ENCODE measurements at regions not wholly inside any gene's neighbourhood (a gene's known extent, or its start where the extent isn't known, plus 50 kb on each side); places are given as distances from the start of the nearest gene placed in this dataset.

DNA sequence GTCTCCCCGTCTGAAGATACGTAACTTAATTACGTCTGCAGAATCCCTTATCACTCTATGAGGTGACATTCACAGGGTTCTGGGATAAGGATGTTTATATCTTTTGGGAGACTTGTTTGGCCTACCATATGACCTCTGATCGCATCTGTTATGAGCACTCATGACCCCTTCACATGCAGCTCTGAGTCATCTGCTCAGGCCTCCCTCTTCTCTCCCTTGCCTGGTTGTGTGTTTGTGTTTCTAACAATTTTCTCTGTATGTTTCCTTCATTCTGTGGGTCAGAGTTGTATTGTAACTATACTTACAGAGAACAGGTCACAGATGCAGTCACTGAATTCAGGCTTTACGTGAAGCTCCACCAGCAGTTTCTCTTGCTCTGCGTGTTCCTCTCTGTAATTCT, 330.6 kb downstream of the TENT4A start:
- H3K36me3 Mint-ChIP-seq (ENCODE audit: low read depth), result no peaks in the 10 kb centered on the region
- no peak overlapping the region for H3K4me3 Mint-ChIP-seq
- H3K9me3 Mint-ChIP-seq, result no peaks in the 10 kb centered on the region
- no peaks in the 10 kb centered on the region for H3K27me3 Mint-ChIP-seq (ENCODE audit: insufficient read depth)
- TF ChIP-seq, protein P1, sequence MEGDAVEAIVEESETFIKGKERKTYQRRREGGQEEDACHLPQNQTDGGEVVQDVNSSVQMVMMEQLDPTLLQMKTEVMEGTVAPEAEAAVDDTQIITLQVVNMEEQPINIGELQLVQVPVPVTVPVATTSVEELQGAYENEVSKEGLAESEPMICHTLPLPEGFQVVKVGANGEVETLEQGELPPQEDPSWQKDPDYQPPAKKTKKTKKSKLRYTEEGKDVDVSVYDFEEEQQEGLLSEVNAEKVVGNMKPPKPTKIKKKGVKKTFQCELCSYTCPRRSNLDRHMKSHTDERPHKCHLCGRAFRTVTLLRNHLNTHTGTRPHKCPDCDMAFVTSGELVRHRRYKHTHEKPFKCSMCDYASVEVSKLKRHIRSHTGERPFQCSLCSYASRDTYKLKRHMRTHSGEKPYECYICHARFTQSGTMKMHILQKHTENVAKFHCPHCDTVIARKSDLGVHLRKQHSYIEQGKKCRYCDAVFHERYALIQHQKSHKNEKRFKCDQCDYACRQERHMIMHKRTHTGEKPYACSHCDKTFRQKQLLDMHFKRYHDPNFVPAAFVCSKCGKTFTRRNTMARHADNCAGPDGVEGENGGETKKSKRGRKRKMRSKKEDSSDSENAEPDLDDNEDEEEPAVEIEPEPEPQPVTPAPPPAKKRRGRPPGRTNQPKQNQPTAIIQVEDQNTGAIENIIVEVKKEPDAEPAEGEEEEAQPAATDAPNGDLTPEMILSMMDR (conservative IDR thresholded peaks at IDR 0.05), result no peak
- Histone ChIP-seq H3K27ac (ENCODE audit: low read depth, low read length) (no peak overlapping the region), H3K9ac (ENCODE audit: extremely low read depth, low read length, poor library complexity, severe bottlenecking) (no peak overlapping the region), H3K4me3 (ENCODE audit: low read length) (no peak overlapping the region), H3K27me3 (ENCODE audit: control insufficient read depth, insufficient read depth, low read length, poor library complexity, severe bottlenecking) (no peaks in the 10 kb centered on the region), H3K4me1 (ENCODE audit: control insufficient read depth, insufficient read depth, low read length) (no peaks in the 10 kb centered on the region), H3K36me3 (ENCODE audit: control insufficient read depth, insufficient read depth, low read length) (no peaks in the 10 kb centered on the region), H3K9me3 (ENCODE audit: control insufficient read depth, low read length) (no peaks in the 10 kb centered on the region)
- 94 to 100% methylated on average over 2 to 6 of the region's 6 CpGs for WGBS, 2 experiments (ENCODE audit: insufficient coverage in 1 of 2, insufficient read length in 1 of 2)
- no peaks in the 10 kb centered on the region for H3K4me1 Mint-ChIP-seq
- DNase-seq, result no peak
- H3K27ac Mint-ChIP-seq, result no peak overlapping the region

DNA sequence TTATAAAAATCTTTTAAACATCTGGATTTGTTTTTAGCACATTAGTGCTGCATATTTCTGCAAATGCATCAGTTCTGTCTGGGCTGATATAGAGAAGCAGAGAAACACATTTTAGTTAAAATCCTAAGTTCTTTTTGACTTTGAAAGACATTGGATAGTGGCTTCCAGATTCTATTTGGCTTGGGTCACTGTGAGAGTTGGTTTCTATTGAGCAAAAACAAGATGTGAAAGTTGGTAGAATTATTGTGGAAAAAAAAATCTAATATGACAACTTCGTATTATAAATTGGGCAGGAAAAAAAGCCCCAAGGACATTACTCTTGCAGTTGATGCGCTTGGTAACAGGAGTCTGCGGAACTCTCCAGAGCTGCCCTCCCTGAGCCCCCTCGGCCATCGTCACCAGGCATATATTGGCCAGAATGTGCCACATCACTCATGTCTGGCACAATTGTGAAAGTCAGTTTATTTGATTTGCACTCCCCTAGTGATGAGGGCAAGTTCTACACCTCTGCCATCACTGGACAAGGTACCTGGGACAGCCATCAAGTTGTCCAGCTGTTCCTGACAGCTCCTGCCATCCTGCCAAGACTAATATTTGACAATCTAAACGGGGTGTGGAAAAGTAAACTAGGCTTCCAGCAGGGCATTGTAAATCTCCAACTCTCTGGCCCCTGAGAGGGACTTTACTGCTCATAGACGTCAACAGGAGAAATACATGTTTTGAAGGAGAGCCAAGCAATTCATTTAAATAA, 334.5 kb downstream of the TENT4A start:
- Histone ChIP-seq H3K27me3 (ENCODE audit: control insufficient read depth, insufficient read depth, low read length, poor library complexity, severe bottlenecking) (no peaks in the 10 kb centered on the region), H3K4me1 (ENCODE audit: control insufficient read depth, insufficient read depth, low read length) (no peaks in the 10 kb centered on the region), H3K9ac (ENCODE audit: extremely low read depth, low read length, poor library complexity, severe bottlenecking) (no peak overlapping the region), H3K4me3 (ENCODE audit: low read length) (no peak overlapping the region), H3K27ac (ENCODE audit: low read depth, low read length) (no peak overlapping the region), H3K9me3 (ENCODE audit: control insufficient read depth, low read length) (no peaks in the 10 kb centered on the region), H3K36me3 (ENCODE audit: control insufficient read depth, insufficient read depth, low read length) (no peaks in the 10 kb centered on the region)
- no peak overlapping the region for H3K27ac Mint-ChIP-seq
- H3K4me3 Mint-ChIP-seq, result no peak overlapping the region
- no peaks in the 10 kb centered on the region for H3K9me3 Mint-ChIP-seq
- TF ChIP-seq, protein P1 (conservative IDR thresholded peaks at IDR 0.05), result no peak
- no peaks in the 10 kb centered on the region for H3K27me3 Mint-ChIP-seq (ENCODE audit: insufficient read depth)
- H3K4me1 Mint-ChIP-seq, result no peaks in the 10 kb centered on the region
- no peaks in the 10 kb centered on the region for H3K36me3 Mint-ChIP-seq (ENCODE audit: low read depth)
- no peak for DNase-seq
- WGBS, 2 experiments (ENCODE audit: insufficient coverage in 1 of 2, insufficient read length in 1 of 2), result 91 to 93% methylated on average over 5 to 7 of the region's 7 CpGs

DNA sequence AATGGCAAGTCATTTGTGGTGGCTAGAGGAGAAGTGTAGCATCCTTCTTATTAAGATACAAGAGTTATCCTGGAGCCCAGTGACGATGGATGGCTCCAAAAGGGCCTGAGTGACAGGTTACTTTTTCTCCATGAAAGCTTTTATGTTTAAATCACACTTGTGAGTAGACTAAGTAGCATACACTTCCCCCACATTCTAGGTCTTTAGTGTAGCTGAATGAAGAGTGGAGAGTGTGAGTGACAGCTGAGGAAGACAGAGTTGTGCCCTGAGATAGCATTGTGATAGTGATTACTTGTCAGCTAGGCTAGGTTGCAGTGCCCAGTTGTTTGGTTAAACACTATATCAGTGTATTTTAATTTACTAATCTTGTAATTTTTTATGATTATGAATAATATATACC, 337.8 kb downstream of the TENT4A start:
- Mint-ChIP-seq H3K4me3 (no peak overlapping the region), H3K9me3 (peaks cover 11% of the 10 kb centered on the region), H3K27me3 (ENCODE audit: insufficient read depth) (no peaks in the 10 kb centered on the region), H3K27ac (no peak overlapping the region), H3K36me3 (ENCODE audit: low read depth) (peaks cover 3% of the 10 kb centered on the region), H3K4me1 (no peaks in the 10 kb centered on the region)
- TF ChIP-seq, protein P1 (conservative IDR thresholded peaks at IDR 0.05), result no peak
- no peak overlapping the region for H3K27ac ChIP-seq (ENCODE audit: low read depth, low read length)
- H3K27me3 ChIP-seq (ENCODE audit: control insufficient read depth, insufficient read depth, low read length, poor library complexity, severe bottlenecking), result no peaks in the 10 kb centered on the region
- no peaks in the 10 kb centered on the region for H3K36me3 ChIP-seq (ENCODE audit: control insufficient read depth, insufficient read depth, low read length)
- H3K4me3 ChIP-seq (ENCODE audit: low read length), result no peak overlapping the region
- WGBS, 2 experiments (ENCODE audit: insufficient coverage in 1 of 2, insufficient read length in 1 of 2), result 93% methylated on average over 1 of the region's 1 CpG; no CpG with 5 or more reads in 1 of the 2 experiments
- no peaks in the 10 kb centered on the region for H3K4me1 ChIP-seq (ENCODE audit: control insufficient read depth, insufficient read depth, low read length)
- H3K9ac ChIP-seq (ENCODE audit: extremely low read depth, low read length, poor library complexity, severe bottlenecking), result no peak overlapping the region
- no peak for DNase-seq
- H3K9me3 ChIP-seq (ENCODE audit: control insufficient read depth, low read length), result no peaks in the 10 kb centered on the region

All from endodermal cell (in vitro differentiated cells).